H1 (cell line): ENCODE measurements at regions not wholly inside any gene's neighbourhood (a gene's known extent, or its start where the extent isn't known, plus 50 kb on each side); places are given as distances from the start of the nearest gene placed in this dataset.

Experiments used
- CTCF ChIA-PET: fragments of 300-600 bp; sonication (Branson Sonifier 250); formaldehyde crosslinking; loops from one replicate; lab custom pipeline; 2021; ENCODE audit not compliant: partially characterized antibody; lab: Charles Lee
- POLR2A ChIA-PET: fragments of 300-600 bp; sonication (Branson Sonifier 250); formaldehyde crosslinking; loops from one replicate; lab custom pipeline; 2021; ENCODE audit warnings: inconsistent platforms; ENCODE audit not compliant: partially characterized antibody; lab: Charles Lee
- DNase-seq, 2 experiments: peaks; one replicate each; pipeline versions ENCODE4 v3.0.0 to v3.0.0-alpha.2; 2010 to 2022; ENCODE audit warnings: low spot score in 2 of 2, low read depth in 1 of 2, mixed read lengths in 1 of 2
- FAIRE-seq: peaks from 2 replicates; lab custom pipeline; 2011; peaks lifted over from hg19 to GRCh38; lab: Jason Lieb, UNC
- H2AFZ ChIP-seq: 2 replicates; pipeline ENCODE4 v1.8.1; 2012; ENCODE audit warnings: low read length, inconsistent platforms
- H2AK5ac ChIP-seq: 2 replicates; pipeline ENCODE4 v1.6.1; 2013; ENCODE audit warnings: low read depth, low read length
- H2BK120ac ChIP-seq: replicated peaks from 2 replicates; pipeline ENCODE3; 2013; ENCODE audit warnings: low read depth, low read length, inconsistent platforms
- H2BK12ac ChIP-seq: 2 replicates; pipeline ENCODE4 v1.6.1; 2013; ENCODE audit warnings: low read depth, low read length
- H2BK15ac ChIP-seq: 2 replicates; pipeline ENCODE4 v1.6.1; 2013; ENCODE audit warnings: low read length
- H2BK20ac ChIP-seq: 2 replicates; pipeline ENCODE4 v1.6.1; 2013; ENCODE audit warnings: low read length
- H2BK5ac ChIP-seq: 2 replicates; pipeline ENCODE4 v1.6.1; 2013; ENCODE audit warnings: low read depth, low read length
- H3K14ac ChIP-seq: 2 replicates; pipeline ENCODE4 v1.6.1; 2013; ENCODE audit warnings: inconsistent platforms; ENCODE audit not compliant: insufficient read length
- H3K18ac ChIP-seq: 2 replicates; pipeline ENCODE4 v1.6.1; 2013; ENCODE audit warnings: low read length; ENCODE audit errors: extremely low read depth
- H3K23ac ChIP-seq: 2 replicates; pipeline ENCODE4 v1.6.1; 2013; ENCODE audit warnings: inconsistent platforms; ENCODE audit not compliant: insufficient read length
- H3K23me2 ChIP-seq: 2 replicates; pipeline ENCODE4 v1.6.1; 2013; ENCODE audit warnings: low read depth, low read length
- H3K27ac ChIP-seq: 2 replicates; pipeline ENCODE4 v1.6.1; 2011; ENCODE audit warnings: low read depth, low read length, inconsistent platforms
- H3K27me3 ChIP-seq, 4 experiments: replicated peaks in 1 of 4; 1 replicate in 1 of 4; 2 replicates in 3 of 4; pipeline versions ENCODE4 v1.6.1 to v1.8.1; 2011 to 2013; ENCODE audit warnings: low read length in 3 of 4, mild to moderate bottlenecking in 3 of 4, inconsistent platforms in 2 of 4, mixed read lengths in 2 of 4, moderate library complexity in 1 of 4; ENCODE audit not compliant: control insufficient read depth in 3 of 4, insufficient read depth in 3 of 4; ENCODE audit errors: extremely low read depth in 1 of 4
- H3K36me3 ChIP-seq, 4 experiments: 2 replicates each; pipeline versions ENCODE4 v1.6.1 to v1.8.1; 2011 to 2013; ENCODE audit warnings: mild to moderate bottlenecking in 4 of 4, low read length in 3 of 4, moderate library complexity in 2 of 4, control low read depth in 1 of 4, inconsistent platforms in 1 of 4; ENCODE audit not compliant: insufficient read depth in 4 of 4, control insufficient read depth in 2 of 4
- H3K4ac ChIP-seq: replicated peaks from 2 replicates; pipeline ENCODE3; 2013; ENCODE audit warnings: low read length, low read depth, mixed read lengths, inconsistent platforms; ENCODE audit not compliant: insufficient read length
- H3K4me1 ChIP-seq, 4 experiments: replicated peaks in 1 of 4; 1 replicate in 1 of 4; 2 replicates in 3 of 4; pipeline versions ENCODE4 v1.6.1 to v1.8.1; 2011 to 2013; ENCODE audit warnings: low read length in 3 of 4, inconsistent platforms in 2 of 4, mixed read lengths in 1 of 4; ENCODE audit not compliant: insufficient read depth in 4 of 4, control insufficient read depth in 3 of 4
- H3K4me2 ChIP-seq, 2 experiments: 2 replicates each; pipeline versions ENCODE4 v1.6.1 to v1.8.1; 2011 to 2013; ENCODE audit warnings: low read depth in 2 of 2, low read length in 2 of 2, control low read depth in 1 of 2, inconsistent platforms in 1 of 2, mild to moderate bottlenecking in 1 of 2; ENCODE audit not compliant: insufficient read depth in 1 of 2
- H3K4me3 ChIP-seq, 4 experiments: fragments of 200-600, 300-600 bp in 1 of 4; sonication (generic), shearing (Covaris generic), sonication (Bioruptor Twin) in 1 of 4; 2 replicates each; pipeline versions ENCODE4 v1.5.1 to v1.8.1; 2011 to 2016; ENCODE audit warnings: low read length in 4 of 4, low read depth in 3 of 4, control low read depth in 2 of 4, inconsistent platforms in 2 of 4, mild to moderate bottlenecking in 2 of 4, mixed read lengths in 1 of 4, moderate library complexity in 1 of 4; ENCODE audit not compliant: insufficient read depth in 2 of 4; ENCODE audit errors: extremely low read depth in 1 of 4
- H3K56ac ChIP-seq: replicated peaks from 2 replicates; pipeline ENCODE3; 2013; ENCODE audit warnings: low read depth, mild to moderate bottlenecking, mixed read lengths, low read length, inconsistent platforms; ENCODE audit not compliant: insufficient read length
- H3K79me1 ChIP-seq: 2 replicates; pipeline ENCODE4 v1.6.1; 2013; ENCODE audit warnings: low read depth, low read length, control low read depth
- H3K79me2 ChIP-seq, 2 experiments: 2 replicates each; pipeline versions ENCODE4 v1.6.1 to v1.8.1; 2012 to 2013; ENCODE audit warnings: low read length in 2 of 2, mild to moderate bottlenecking in 2 of 2, inconsistent platforms in 1 of 2; ENCODE audit not compliant: insufficient read depth in 2 of 2, control insufficient read depth in 1 of 2
- H3K9ac ChIP-seq, 4 experiments: replicated peaks in 1 of 4; 1 replicate in 1 of 4; 2 replicates in 3 of 4; pipeline versions ENCODE4 v1.6.1 to v1.8.1; 2011 to 2013; ENCODE audit warnings: low read depth in 3 of 4, low read length in 3 of 4, control low read depth in 2 of 4, mild to moderate bottlenecking in 2 of 4, moderate library complexity in 2 of 4, inconsistent platforms in 1 of 4; ENCODE audit errors: extremely low read depth in 1 of 4
- H3K9me3 ChIP-seq, 2 experiments: 2 replicates each; pipeline versions ENCODE4 v1.6.1 to v1.8.1; 2012 to 2013; ENCODE audit warnings: mild to moderate bottlenecking in 2 of 2, moderate library complexity in 2 of 2, control low read depth in 1 of 2, inconsistent platforms in 1 of 2, low read depth in 1 of 2, low read length in 1 of 2, mixed read lengths in 1 of 2; ENCODE audit not compliant: insufficient read depth in 2 of 2
- H4K20me1 ChIP-seq, 2 experiments: replicated peaks in 1 of 2; 2 replicates each; pipeline versions ENCODE3 to v1.8.1; 2011 to 2013; ENCODE audit warnings: inconsistent platforms in 2 of 2, low read length in 2 of 2, mild to moderate bottlenecking in 1 of 2; ENCODE audit not compliant: insufficient read depth in 2 of 2, control insufficient read depth in 1 of 2
- H4K5ac ChIP-seq: 2 replicates; pipeline ENCODE4 v1.6.1; 2013; ENCODE audit warnings: low read length, low read depth, mixed read lengths, inconsistent platforms; ENCODE audit not compliant: insufficient read length
- H4K8ac ChIP-seq: 2 replicates; pipeline ENCODE4 v1.8.0; 2013; ENCODE audit warnings: mild to moderate bottlenecking, moderate library complexity, low read length, inconsistent platforms; ENCODE audit not compliant: insufficient read depth; ENCODE audit errors: extremely low read depth
- H4K91ac ChIP-seq: replicated peaks from 2 replicates; pipeline ENCODE3; 2013; ENCODE audit warnings: low read length, mixed read lengths, inconsistent platforms; ENCODE audit not compliant: insufficient read length
- JUN ChIP-seq: IDR thresholded peaks from 2 replicates; pipeline ENCODE4 v1.6.1; 2011; ENCODE audit warnings: low read depth, mild to moderate bottlenecking, improper control_type of control experiment, low read length
- RXRA ChIP-seq: IDR thresholded peaks from 2 replicates; pipeline ENCODE4 v1.6.1; 2011; ENCODE audit warnings: low read depth, mild to moderate bottlenecking, low read length, moderate library complexity; ENCODE audit not compliant: insufficient read depth
- TBP ChIP-seq: IDR thresholded peaks from 2 replicates; pipeline ENCODE4 v1.6.1; 2011; ENCODE audit warnings: low read depth, low read length, improper control_type of control experiment
- TCF12 ChIP-seq: IDR thresholded peaks from 2 replicates; pipeline ENCODE4 v1.6.1; 2011; ENCODE audit warnings: low read depth, mild to moderate bottlenecking, low read length
- YY1 ChIP-seq: IDR thresholded peaks from 2 replicates; pipeline ENCODE4 v1.6.1; 2011; ENCODE audit warnings: low read depth, mild to moderate bottlenecking, low read length
- WGBS, 2 experiments: shearing (Covaris generic) in 1 of 2; methylation state at CpG; one replicate each; pipeline versions ENCODE4 v1.1.6 to v1.1.7; 2013 to 2015; ENCODE audit warnings: low lambda C conversion rate in 2 of 2, mixed read lengths in 2 of 2, inconsistent platforms in 1 of 2, low coverage in 1 of 2, missing lambda C conversion rate in 1 of 2; ENCODE audit not compliant: insufficient replicate concordance in 2 of 2, insufficient coverage in 1 of 2, insufficient read length in 1 of 2; ENCODE audit errors: extremely low coverage in 1 of 2, missing lambda C conversion rate in 1 of 2; 5-methylcytosine and 5-hydroxymethylcytosine counted together

DNA sequence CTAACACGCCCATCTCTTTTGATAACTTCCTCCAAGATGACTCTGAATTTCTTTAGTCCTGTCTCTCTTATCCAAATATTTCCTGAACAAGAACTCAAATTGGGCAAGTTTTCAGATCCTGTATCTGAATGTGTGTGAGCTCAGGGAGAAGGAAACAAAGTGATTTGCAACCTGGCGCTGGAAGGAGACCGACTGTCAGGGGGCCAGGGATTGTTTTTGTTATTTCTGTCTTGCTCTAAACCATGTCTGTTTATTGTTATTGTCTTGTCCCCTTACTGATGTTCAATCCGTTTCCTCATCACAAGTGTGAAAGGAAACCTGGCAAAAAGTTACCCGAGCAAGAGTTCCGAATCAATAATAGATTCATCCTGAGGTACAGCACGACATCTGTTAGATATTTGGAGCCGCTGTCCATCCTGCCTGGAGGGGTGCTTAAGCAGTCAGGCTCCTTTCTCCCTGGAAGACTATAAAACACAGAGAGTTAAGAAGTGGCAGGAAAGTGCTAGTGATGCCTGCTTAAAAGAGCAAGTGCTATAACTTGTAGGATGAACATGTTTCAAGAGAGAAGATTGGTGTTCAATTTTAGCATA, 132.5 kb upstream of the OSR1 start:
- CTCF ChIA-PET = no interaction called here
- H3K27me3 ChIP-seq = no peaks in the 10 kb centered on the region
- no peak overlapping the region for H2BK15ac ChIP-seq
- H2AFZ ChIP-seq = no peak overlapping the region
- POLR2A ChIA-PET = no interaction called here
- H3K23me2 ChIP-seq = no peaks in the 10 kb centered on the region
- no peaks in the 10 kb centered on the region for H3K4me1 ChIP-seq
- H4K91ac ChIP-seq = no peak overlapping the region
- no peaks in the 10 kb centered on the region for H3K79me1 ChIP-seq
- no peak overlapping the region for H3K9ac ChIP-seq
- no peak overlapping the region for H3K4me3 ChIP-seq
- H3K36me3 ChIP-seq = no peaks in the 10 kb centered on the region
- 89% methylated on average over 8 of the region's 8 CpGs; no CpG with 5 or more reads in 1 of the 2 experiments for WGBS, 2 experiments
- H3K4me2 ChIP-seq = no peak overlapping the region
- H3K23ac ChIP-seq = no peak overlapping the region
- DNase-seq = no peak
- H3K18ac ChIP-seq = no peak overlapping the region
- no peak overlapping the region for H4K8ac ChIP-seq
- TF ChIP-seq JUN = no peak
- TF ChIP-seq TCF12 = no peak
- TF ChIP-seq TBP = no peak
- TF ChIP-seq YY1 = no peak
- no peak for TF ChIP-seq RXRA
- no peaks in the 10 kb centered on the region for H4K20me1 ChIP-seq
- H3K4ac ChIP-seq = no peak overlapping the region
- no peak overlapping the region for H4K5ac ChIP-seq
- no peak overlapping the region for H3K27ac ChIP-seq
- no peak overlapping the region for H2BK120ac ChIP-seq
- H3K9me3 ChIP-seq = no peaks in the 10 kb centered on the region
- H2BK12ac ChIP-seq = no peak overlapping the region
- no peak overlapping the region for H3K14ac ChIP-seq
- no peak overlapping the region for H2BK5ac ChIP-seq
- H2BK20ac ChIP-seq = no peak overlapping the region
- no peak for FAIRE-seq
- no peak overlapping the region for H2AK5ac ChIP-seq
- H3K56ac ChIP-seq = no peak overlapping the region
- H3K79me2 ChIP-seq = no peaks in the 10 kb centered on the region
